HUES64 (cell line): ENCODE measurements at regions not wholly inside any gene's neighbourhood (a gene's known extent, or its start where the extent isn't known, plus 50 kb on each side); places are given as distances from the start of the nearest gene placed in this dataset.

Experiments used
- H3K27ac ChIP-seq: 2 replicates; pipeline ENCODE4 v1.7.0; 2013; ENCODE audit warnings: low read depth, low read length, inconsistent platforms
- H3K27me3 ChIP-seq: 2 replicates; pipeline ENCODE4 v1.6.1; 2013; ENCODE audit warnings: mild to moderate bottlenecking, low read length; ENCODE audit not compliant: insufficient read depth
- H3K36me3 ChIP-seq: 2 replicates; pipeline ENCODE4 v1.6.1; 2013; ENCODE audit warnings: mild to moderate bottlenecking, low read length; ENCODE audit not compliant: insufficient read depth
- H3K4me1 ChIP-seq: 2 replicates; pipeline ENCODE4 v1.6.1; 2013; ENCODE audit warnings: mild to moderate bottlenecking, low read length, moderate library complexity; ENCODE audit not compliant: insufficient read depth
- H3K4me3 ChIP-seq: 2 replicates; pipeline ENCODE4 v1.5.1; 2013; ENCODE audit warnings: mild to moderate bottlenecking, low read length, moderate library complexity
- H3K9ac ChIP-seq: 2 replicates; pipeline ENCODE4 v1.6.1; 2013; ENCODE audit warnings: mild to moderate bottlenecking, low read depth, low read length
- H3K9me3 ChIP-seq: 2 replicates; pipeline ENCODE4 v1.6.1; 2013; ENCODE audit warnings: low read depth, low read length; ENCODE audit not compliant: insufficient read depth
- WGBS: fragments of 150-250, 120-280 bp; methylation state at CpG from one replicate; pipeline ENCODE4 v1.1.7; 2013; ENCODE audit warnings: missing lambda C conversion rate; 5-methylcytosine and 5-hydroxymethylcytosine counted together

DNA sequence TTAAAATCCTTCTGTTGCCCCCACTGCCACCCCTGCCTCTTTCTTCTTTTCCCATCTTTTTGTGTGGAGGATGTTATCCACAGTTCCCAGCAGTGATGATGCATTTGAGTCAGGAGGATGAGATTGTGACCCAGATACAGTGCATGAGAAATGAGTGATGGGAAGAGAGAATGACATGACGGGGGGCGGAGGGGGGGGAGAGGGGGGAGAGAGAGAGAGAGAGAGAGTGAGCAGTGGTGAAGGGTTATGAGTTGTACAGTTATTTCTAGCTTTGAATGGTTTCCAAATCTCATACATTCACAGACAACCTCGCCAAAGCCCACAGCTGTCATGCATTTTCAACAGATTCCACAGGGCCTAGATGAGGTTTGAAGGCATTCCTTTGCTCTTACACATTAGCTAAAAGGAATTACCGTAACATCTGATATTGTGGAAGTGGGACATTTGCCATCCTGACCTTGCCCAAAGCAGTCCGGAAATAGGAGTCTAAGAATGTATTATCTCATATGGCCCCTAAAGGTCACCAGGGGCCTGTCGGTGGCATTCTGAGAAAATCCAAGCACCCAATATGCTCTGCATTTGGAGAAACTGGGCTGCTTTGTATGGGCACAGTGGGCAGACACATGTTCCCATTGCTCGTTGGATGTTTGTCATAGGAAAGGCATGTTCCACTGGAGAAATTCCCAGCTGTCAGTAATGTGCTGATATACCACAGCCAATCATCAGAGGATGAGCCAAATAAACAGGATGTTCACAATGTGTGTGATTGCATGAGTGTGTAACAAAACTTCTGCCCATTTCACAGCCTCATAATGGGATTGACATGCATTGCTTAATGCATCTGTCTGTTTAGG, 435.8 kb downstream of the SPRY1 start:
- no peak overlapping the region for H3K4me3 ChIP-seq
- H3K9me3 ChIP-seq: no peaks in the 10 kb centered on the region
- no peak overlapping the region for H3K9ac ChIP-seq
- WGBS: 89% methylated on average over 7 of the region's 7 CpGs
- H3K4me1 ChIP-seq: peaks cover 3% of the 10 kb centered on the region; the same call in 1 of the 2 replicates
- no peak overlapping the region for H3K27ac ChIP-seq
- H3K27me3 ChIP-seq: no peaks in the 10 kb centered on the region
- H3K36me3 ChIP-seq: no peaks in the 10 kb centered on the region

GRCh38 chr4:123833171-123833643, 436.6 kb downstream of the SPRY1 start:
- Histone ChIP-seq H3K9me3 (no peaks in the 10 kb centered on the region), H3K27ac (no peak overlapping the region), H3K4me1 (peaks cover 3% of the 10 kb centered on the region; the same call in 1 of the 2 replicates), H3K9ac (no peak overlapping the region), H3K4me3 (no peak overlapping the region), H3K36me3 (no peaks in the 10 kb centered on the region), H3K27me3 (no peaks in the 10 kb centered on the region)
- WGBS: 85% methylated on average over 2 of the region's 2 CpGs

DNA sequence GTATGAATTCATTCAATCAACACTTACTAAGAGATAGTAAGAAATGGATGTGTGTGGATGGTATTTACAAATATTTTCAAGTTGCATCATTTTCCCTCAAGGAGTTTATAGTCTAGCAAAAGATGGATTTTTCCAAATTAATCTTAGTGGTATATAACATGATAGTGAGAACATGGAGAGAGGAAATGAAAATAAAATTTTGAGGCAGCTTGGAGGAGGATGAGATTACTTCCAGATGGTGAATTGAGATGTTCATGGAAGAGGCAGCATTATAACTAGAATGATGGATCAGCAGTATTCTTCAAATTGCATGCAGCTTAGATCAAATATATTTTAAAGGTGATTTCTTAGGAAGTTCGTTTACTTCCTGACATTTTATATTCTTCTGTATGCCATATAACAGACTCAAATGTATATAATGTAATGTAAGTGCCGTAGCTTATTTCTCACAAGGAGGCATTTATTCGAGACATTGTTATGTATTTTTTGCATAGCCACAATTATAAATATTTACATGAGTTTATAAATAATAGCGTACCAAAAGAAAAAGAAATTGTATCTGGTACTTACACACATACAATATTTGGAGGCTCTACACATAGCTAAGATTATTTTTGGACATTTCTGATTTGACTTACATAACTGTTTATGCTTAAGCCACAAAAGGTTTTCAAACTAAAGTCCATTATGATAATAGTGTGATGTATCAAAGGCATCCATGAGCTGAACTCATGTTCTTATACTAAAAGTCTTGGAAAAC, 439.4 kb downstream of the SPRY1 start:
- no peak overlapping the region for H3K9ac ChIP-seq
- no peaks in the 10 kb centered on the region for H3K36me3 ChIP-seq
- no peaks in the 10 kb centered on the region for H3K27me3 ChIP-seq
- no peaks in the 10 kb centered on the region for H3K9me3 ChIP-seq
- H3K27ac ChIP-seq: no peak overlapping the region
- H3K4me3 ChIP-seq: no peak overlapping the region
- no CpG with 5 or more reads among the region's 4 CpGs for WGBS
- peaks cover 9% of the 10 kb centered on the region; the same call in 1 of the 2 replicates for H3K4me1 ChIP-seq

GRCh38 chr4:123836851-123837595, 440.4 kb downstream of the SPRY1 start:
- no peaks in the 10 kb centered on the region for H3K36me3 ChIP-seq
- no peak overlapping the region for H3K27ac ChIP-seq
- H3K9me3 ChIP-seq: no peaks in the 10 kb centered on the region
- no peak overlapping the region for H3K9ac ChIP-seq
- WGBS: 84% methylated on average over 4 of the region's 4 CpGs
- H3K27me3 ChIP-seq: no peaks in the 10 kb centered on the region
- H3K4me3 ChIP-seq: no peak overlapping the region
- peaks cover 9% of the 10 kb centered on the region; the same call in 1 of the 2 replicates for H3K4me1 ChIP-seq

- Histone ChIP-seq H3K4me1 (peaks cover 17% of the 10 kb centered on the region), H3K9me3 (no peaks in the 10 kb centered on the region), H3K36me3 (no peaks in the 10 kb centered on the region), H3K4me3 (no peak overlapping the region), H3K27ac (no peak overlapping the region), H3K27me3 (no peaks in the 10 kb centered on the region), H3K9ac (no peak overlapping the region)
- 88% methylated on average over 1 of the region's 1 CpG for whole genome bisulfite sequencing
These were observed 441.9 kb downstream of the SPRY1 start for GRCh38 chr4:123838474-123838873.

- Histone ChIP-seq H3K27me3 (no peaks in the 10 kb centered on the region), H3K9me3 (peaks cover 3% of the 10 kb centered on the region; the same call in 1 of the 2 replicates), H3K4me1 (peaks cover 17% of the 10 kb centered on the region), H3K9ac (no peak overlapping the region), H3K4me3 (no peak overlapping the region), H3K27ac (no peak overlapping the region), H3K36me3 (no peaks in the 10 kb centered on the region)
These were observed 443.6 kb downstream of the SPRY1 start for GRCh38 chr4:123840197-123840596.

GRCh38 chr4:123841447-123842121, 445.0 kb downstream of the SPRY1 start:
- no peak overlapping the region for H3K9ac ChIP-seq
- H3K4me1 ChIP-seq: peaks cover 17% of the 10 kb centered on the region
- no peaks in the 10 kb centered on the region for H3K36me3 ChIP-seq
- H3K9me3 ChIP-seq: peaks cover 3% of the 10 kb centered on the region; the same call in 1 of the 2 replicates
- 95% methylated on average over 5 of the region's 6 CpGs for WGBS
- H3K4me3 ChIP-seq: no peak overlapping the region
- H3K27me3 ChIP-seq: no peaks in the 10 kb centered on the region
- no peak overlapping the region for H3K27ac ChIP-seq

- peaks cover 17% of the 10 kb centered on the region for H3K4me1 ChIP-seq
- H3K9ac ChIP-seq: no peak overlapping the region
- no peaks in the 10 kb centered on the region for H3K36me3 ChIP-seq
- no peak overlapping the region for H3K27ac ChIP-seq
- peaks cover 3% of the 10 kb centered on the region; the same call in 1 of the 2 replicates for H3K9me3 ChIP-seq
- no peak overlapping the region for H3K4me3 ChIP-seq
- WGBS: 93% methylated on average over 1 of the region's 1 CpG
- no peaks in the 10 kb centered on the region for H3K27me3 ChIP-seq
These were observed 446.5 kb downstream of the SPRY1 start for GRCh38 chr4:123843137-123843536.

DNA sequence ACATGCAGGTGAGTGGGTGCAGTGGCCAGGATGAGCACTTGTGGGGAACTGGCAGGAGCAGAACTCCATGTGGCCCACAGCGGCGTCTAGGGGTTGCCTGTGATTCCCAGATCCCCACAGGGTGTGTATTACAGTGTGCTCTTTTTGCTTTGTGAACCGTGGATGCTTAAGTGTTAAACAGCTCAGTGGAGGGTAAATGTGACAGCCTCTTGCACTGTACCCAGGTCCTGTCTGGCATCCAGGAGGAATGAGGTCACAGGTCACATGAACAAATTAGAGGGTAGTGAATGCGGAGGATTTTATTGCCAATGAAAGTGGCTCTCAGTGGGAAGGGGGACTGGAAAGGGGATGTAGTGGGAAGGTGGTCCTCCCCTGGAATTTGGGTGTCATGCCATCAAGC, 447.8 kb downstream of the SPRY1 start:
- Histone ChIP-seq H3K27me3 (no peaks in the 10 kb centered on the region), H3K4me1 (peaks cover 14% of the 10 kb centered on the region), H3K27ac (no peak overlapping the region), H3K36me3 (no peaks in the 10 kb centered on the region), H3K9ac (no peak overlapping the region), H3K4me3 (no peak overlapping the region), H3K9me3 (peaks cover 3% of the 10 kb centered on the region; the same call in 1 of the 2 replicates)
- 95% methylated on average over 4 of the region's 4 CpGs for WGBS

DNA sequence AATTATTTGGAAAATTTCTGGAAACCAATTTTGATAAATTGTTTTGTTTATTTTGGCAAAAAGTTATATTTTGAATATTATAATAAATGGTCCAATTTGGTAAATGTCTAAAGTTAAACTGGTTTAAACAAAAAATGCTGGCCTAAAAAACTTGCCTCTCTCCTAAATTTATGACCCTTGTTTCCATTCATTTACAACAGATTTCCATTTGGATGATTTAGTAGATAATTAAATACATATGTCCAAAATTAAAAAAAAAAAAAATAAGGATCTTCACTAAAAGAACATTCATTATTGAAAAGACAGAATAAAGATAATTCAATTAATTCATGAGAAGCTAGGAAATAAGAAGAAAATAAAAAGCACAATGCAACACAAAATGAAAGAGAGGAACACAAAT, 449.5 kb downstream of the SPRY1 start:
- no peak overlapping the region for H3K9ac ChIP-seq
- H3K36me3 ChIP-seq: no peaks in the 10 kb centered on the region
- peaks cover 3% of the 10 kb centered on the region; the same call in 1 of the 2 replicates for H3K9me3 ChIP-seq
- peaks cover 16% of the 10 kb centered on the region for H3K4me1 ChIP-seq
- no peaks in the 10 kb centered on the region for H3K27me3 ChIP-seq
- no peak overlapping the region for H3K27ac ChIP-seq
- H3K4me3 ChIP-seq: no peak overlapping the region
